Uterus (tissue), 2 donors: ENCODE measurements at regions not wholly inside any gene's neighbourhood (a gene's known extent, or its start where the extent isn't known, plus 50 kb on each side); places are given as distances from the start of the nearest gene placed in this dataset.

ENCODE experiments used
- CTCF ChIP-seq, 4 experiments: fragments of 200-600 bp in 2 of 4; fragments of 450-650 bp in 2 of 4; sonication (generic) in 2 of 4; IDR thresholded peaks; one replicate each; pipeline ENCODE4 v1.5.1; 2016 to 2019; ENCODE audit warnings: antibody characterized with exemption in 4 of 4, mild to moderate bottlenecking in 2 of 4, moderate library complexity in 1 of 4
- POLR2A ChIP-seq, 2 donors: fragments of 450-650 bp; IDR thresholded peaks; one replicate each; pipeline ENCODE4 v1.6.1; 2016; ENCODE audit warnings: antibody characterized with exemption in 2 of 2, mild to moderate bottlenecking in 1 of 2, moderate library complexity in 1 of 2

DNA sequence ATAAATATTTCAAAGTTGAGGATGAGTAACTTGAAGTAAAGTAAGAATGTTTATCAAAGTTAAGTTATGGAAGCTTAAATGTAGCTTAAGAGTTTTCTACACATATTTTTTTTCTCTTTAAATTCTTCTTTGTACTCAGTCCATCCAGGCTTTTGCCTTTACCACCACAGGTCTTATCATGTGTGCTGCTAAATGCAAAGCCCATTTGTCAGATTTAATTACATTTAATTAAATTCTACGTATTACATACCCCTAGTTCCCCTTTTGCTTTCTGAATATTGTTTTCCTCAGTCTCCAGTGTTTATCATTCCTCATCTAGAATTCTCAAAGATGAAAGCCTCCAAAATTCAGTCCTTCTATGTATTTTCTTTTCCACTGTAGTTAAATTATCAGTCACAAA lies 1841.9 kb downstream of the EFNA5 start:
- TF ChIP-seq POLR2A (IDR thresholded peaks at IDR 0.05) (no peak), CTCF (IDR thresholded peaks at IDR 0.05) (no peak)
